HG02763 (cell line): ENCODE measurements at regions not wholly inside any gene's neighbourhood (a gene's known extent, or its start where the extent isn't known, plus 50 kb on each side); places are given as distances from the start of the nearest gene placed in this dataset.
"Not testable (repeated sequence)": the region's sequence is repeated elsewhere in the genome, so short reads cannot be mapped to it uniquely, and the experiment has no call there.

Source experiments
- ATAC-seq: cut with Tn5 transposase; IDR thresholded peaks from one replicate; pipeline ENCODE4 v1.9.1; 2021; ENCODE audit warnings: mild to moderate bottlenecking, moderate library complexity; ENCODE audit not compliant: unreplicated experiment

- ATAC-seq = no peak
Measured at GRCh38 chr4:19187691-19188090, 1064.0 kb upstream of the SLIT2 start.

- ATAC-seq = no peak
Measured at GRCh38 chr4:19187096-19187495, 1064.6 kb upstream of the SLIT2 start.

GRCh38 chr4:19181631-19182030 lies 1070.1 kb upstream of the SLIT2 start:
- not testable (repeated sequence) for ATAC-seq

GRCh38 chr4:19178835-19179234 lies 1072.9 kb upstream of the SLIT2 start:
- no peak for ATAC-seq

- ATAC-seq = no peak
Measured at GRCh38 chr4:19177616-19178015, 1074.1 kb upstream of the SLIT2 start.

GRCh38 chr4:19171832-19172231 lies 1079.9 kb upstream of the SLIT2 start:
- ATAC-seq = no peak

- ATAC-seq = no peak
Measured at GRCh38 chr4:19167311-19167710, 1084.4 kb upstream of the SLIT2 start.

- no peak for ATAC-seq
Measured at GRCh38 chr4:19164334-19164733, 1087.4 kb upstream of the SLIT2 start.

GRCh38 chr4:19159874-19160273 lies 1091.8 kb upstream of the SLIT2 start:
- ATAC-seq = no peak

GRCh38 chr4:19158107-19158809 lies 1093.4 kb upstream of the SLIT2 start:
- no peak for ATAC-seq

- ATAC-seq = no peak
Measured at GRCh38 chr4:19156786-19157185, 1094.9 kb upstream of the SLIT2 start.

- no peak for ATAC-seq
Measured at GRCh38 chr4:19155568-19155967, 1096.1 kb upstream of the SLIT2 start.

- not testable (repeated sequence) for ATAC-seq
Measured at GRCh38 chr4:19154267-19154666, 1097.4 kb upstream of the SLIT2 start.

GRCh38 chr4:19152264-19152663 lies 1099.4 kb upstream of the SLIT2 start:
- no peak for ATAC-seq

- peak; percentile 41 for ATAC-seq
Measured at GRCh38 chr4:19151684-19152083, 1100.0 kb upstream of the SLIT2 start.

GRCh38 chr4:19146038-19146437 lies 1105.7 kb upstream of the SLIT2 start:
- ATAC-seq = no peak

- ATAC-seq = no peak
Measured at GRCh38 chr4:19135895-19136633, 1114.5 kb upstream of the LCORL start.

GRCh38 chr4:19134685-19135084 lies 1113.1 kb upstream of the LCORL start:
- no peak for ATAC-seq

GRCh38 chr4:19133315-19133714 lies 1111.8 kb upstream of the LCORL start:
- ATAC-seq = no peak

GRCh38 chr4:19130866-19131265 lies 1109.3 kb upstream of the LCORL start:
- no peak for ATAC-seq

GRCh38 chr4:19128176-19128575 lies 1106.6 kb upstream of the LCORL start:
- no peak for ATAC-seq

- ATAC-seq = no peak
Measured at GRCh38 chr4:19126903-19127302, 1105.3 kb upstream of the LCORL start.
